ENCODE measurements at regions not wholly inside any gene's neighbourhood (a gene's known extent, or its start where the extent isn't known, plus 50 kb on each side); places are given as distances from the start of the nearest gene placed in this dataset.

DNA sequence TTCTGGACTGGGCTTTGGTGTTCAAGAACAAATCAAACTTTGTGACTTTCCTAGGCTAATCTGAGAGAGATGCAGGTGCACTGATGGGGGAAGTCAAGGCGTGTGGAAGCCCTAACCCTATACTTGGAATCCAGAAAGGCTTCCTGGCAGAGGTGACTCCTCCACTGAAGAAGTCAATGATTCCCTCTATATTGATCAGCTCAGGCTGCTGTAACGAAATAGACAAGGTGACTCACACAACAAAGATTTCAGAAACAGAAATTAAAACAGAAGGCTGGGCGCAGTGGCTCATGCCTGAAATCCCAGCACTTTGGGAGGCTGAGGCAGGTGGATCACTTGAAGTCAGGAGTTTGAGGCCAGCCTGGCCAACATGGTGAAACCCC is 69.6 kb upstream of the GGTA1 start:
- DNase-seq: no peak

DNA sequence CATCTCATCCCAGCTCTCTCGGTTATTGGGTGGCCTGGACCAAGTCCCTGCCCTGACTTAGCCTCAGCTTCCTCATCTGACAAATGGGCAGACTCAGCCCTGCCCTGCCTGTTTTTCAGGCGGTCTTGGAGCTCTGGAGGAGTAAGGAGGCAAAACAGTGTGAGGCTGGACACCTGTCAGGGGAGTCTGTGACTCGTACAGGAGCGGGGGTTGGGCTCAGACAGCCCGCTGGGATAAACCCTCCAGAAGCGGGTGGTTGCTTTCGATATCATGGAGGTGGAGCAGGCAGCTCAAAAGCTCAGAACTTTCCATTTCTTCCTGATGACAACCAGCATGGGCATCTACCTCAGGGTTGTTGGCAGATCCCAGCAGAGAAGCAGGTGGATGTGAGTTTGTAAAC is 72.9 kb upstream of the GGTA1 start:
- DNase-seq: no peak

DNA sequence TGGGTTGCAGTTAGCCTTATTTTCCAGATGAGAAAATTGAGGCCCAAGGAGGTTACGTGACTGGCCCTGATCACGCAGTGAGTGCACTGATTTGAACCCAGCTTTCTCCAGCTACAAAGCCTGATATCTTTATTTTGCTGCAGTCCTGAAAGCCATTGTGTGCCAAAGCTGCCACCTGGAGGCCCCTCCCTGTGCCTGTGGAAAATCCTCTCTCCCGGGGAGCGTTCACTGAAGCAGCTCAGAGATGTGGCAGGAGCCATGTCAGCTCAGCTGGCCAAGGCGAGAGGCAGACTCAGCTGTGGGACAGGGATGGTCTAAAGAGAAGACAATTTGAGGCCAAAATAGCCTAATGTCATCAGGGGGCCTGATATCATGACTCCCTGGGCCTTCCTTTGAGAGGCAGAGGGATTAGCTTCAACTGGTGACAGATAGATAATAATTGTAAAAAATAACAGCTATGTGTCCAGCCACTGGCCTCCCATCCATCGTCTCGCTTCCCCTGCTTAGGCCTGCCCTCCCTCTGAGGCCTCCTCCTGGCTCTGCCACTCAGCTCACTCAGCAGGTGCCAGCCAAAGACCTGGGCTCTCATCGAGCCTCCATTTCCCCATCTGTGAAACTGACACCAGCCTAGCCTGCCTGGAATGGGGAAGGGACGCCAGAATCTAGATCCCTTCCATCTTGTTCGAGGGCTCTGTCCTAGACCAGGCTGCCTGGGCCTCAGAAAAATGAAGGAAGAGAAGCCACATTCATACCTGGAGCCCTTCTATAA is 74.3 kb upstream of the GGTA1 start:
- no peak for DNase-seq

DNA sequence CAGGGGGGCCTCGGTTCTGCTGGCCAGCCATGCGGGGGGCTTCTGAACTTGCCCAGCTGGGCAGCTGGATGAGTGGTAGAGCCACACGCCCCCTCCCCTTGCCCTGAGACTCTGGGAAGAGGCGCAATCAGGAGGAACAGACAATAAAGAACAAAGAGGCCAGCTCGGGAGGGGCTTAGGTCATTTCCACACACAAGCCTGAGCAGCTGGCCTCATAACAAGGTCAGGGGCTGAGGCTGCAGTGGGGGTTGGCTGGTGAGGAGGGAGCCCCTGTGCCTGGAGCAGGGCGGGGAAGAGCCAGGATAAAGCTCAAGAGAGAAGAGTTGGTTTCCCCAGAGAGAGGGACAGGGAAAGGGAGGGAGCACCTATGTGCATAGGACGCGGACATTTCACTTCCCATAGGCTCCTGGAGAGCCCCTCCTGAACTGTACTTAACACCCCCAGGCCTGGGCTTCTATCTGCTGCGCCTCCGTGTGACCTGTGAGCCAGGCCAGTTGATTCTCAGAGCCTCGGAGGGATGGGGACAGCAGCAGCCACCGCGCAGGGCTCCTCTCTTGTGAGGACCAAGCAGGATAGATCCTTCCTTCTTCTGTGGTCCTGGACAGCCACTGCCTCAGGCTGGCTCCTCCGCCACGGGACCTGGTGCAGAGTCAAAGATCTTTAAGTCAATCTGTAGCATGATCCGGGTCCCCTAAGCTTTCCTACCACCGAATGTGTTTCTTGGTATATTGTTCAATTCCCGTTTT is 75.3 kb upstream of the GGTA1 start:
- DNase-seq: no peak

DNA sequence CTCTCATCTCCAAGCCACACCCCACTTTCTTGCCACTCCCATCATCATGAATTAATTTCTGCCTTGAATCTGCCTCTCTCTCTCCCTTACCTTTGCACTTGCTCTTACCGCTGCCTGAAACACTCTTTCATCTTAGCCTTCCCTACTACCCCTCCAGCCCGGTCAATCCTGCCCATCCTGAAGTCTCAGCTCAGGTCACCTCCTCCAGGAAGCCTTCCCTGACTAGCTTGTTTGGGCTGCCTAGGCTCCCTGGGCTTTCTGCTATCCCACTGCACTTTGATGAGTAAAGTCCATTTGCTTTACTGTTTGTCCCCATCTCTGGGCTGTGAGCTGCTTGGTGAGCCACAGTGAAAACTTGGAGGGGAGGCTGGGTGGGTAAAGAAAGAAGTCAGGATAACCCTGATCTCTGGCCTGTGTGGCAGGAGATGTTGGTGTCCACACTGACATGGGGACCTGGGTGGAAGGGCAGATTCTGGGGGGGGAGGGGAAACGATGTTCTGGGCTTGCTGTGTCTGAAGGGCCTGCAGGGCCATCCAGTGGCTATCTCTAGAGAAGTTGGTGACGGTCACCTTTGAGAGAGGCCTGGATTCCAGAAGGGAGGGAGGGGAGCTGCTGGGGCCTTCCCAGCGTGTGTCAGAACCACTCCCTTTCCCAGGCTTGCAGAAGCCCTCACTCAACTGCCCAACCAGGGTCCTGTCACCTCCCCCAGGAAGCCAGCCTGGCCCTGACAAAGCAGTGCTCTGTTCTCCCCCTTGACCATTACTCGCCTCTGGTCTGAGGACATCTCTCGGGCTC is 75.0 kb upstream of the DAB2IP start:
- no peak for DNase-seq

DNA sequence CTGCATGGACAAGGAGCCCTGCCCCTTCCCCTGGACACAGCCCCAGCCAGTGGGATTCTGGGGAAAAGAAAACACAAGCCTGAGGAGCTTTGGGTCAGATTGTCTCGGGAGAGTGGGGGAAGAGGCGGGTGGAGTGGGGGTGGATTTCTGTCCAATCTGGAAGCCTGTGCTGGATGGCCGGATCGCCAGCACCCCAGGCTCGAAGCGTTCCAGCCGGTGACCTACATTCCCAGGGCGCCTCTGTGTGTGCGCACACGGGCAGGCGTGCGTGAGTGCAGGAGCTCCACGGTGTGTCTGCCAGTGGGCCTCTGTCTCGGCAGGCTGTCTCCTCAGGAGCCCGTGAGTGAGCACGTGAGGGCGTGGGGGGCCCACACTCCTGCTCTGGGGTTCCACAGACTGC is 74.3 kb upstream of the DAB2IP start:
- no peak for DNase-seq

DNA sequence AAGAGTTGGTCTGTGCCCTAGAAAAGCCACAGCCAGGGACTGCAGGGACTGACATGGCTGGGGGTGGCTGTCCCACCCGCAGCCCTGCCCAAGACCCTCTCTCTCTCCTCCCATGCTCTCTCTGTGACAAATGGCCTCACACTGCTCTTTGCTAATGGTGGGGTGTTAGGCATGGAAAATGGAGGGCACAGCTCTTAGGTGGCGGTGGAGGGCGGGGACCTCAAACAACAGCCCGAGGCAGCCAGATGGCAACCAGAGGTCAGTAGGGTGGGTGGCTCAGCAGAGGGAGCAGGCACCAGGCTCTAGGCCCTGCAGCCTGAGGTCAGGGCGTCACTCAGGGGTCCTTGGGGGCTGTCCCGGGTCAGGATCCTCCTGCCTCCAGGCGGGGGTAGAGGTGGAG is 73.9 kb upstream of the DAB2IP start:
- no peak for DNase-seq

DNA sequence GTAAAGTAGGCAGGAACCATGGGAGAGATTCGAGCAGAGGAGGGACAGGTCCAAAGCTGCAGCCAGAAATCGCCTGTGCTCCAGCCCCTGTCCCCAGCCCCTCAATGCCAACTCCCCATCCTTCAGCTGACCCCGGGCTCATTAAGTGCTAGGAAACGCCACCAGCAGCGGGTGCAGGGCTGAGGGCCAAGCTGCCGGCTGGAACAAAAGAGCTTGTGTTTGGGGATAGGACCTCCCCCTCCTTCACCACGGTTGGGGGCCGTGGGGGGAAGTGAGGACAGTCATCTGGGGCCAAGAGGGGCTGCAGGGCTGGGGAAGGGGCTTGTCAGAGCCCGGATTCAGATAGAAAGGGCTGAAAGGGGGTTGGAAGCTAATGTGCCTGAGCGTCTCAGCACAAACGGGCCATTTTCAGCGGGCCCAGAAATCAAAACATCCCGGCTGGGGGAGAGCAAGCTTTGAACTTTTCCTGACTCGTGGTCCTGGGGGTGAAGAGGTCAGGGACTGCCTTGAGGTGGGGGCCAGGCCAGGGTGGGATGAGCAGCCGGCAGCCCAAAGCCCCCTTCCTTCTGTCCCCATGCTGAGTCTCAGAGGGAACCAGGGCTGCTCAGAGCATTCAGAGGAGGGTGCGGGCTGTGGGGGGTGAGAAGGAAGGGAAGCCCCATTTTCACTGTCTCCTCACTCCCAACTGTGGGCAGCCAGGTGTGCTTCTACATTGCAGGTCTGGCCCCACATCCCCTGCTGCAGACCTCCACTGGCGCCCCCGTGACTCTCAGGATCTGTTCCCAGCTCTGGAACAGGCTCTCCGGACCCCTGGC is 69.4 kb upstream of the DAB2IP start:
- no peak for DNase-seq

DNA sequence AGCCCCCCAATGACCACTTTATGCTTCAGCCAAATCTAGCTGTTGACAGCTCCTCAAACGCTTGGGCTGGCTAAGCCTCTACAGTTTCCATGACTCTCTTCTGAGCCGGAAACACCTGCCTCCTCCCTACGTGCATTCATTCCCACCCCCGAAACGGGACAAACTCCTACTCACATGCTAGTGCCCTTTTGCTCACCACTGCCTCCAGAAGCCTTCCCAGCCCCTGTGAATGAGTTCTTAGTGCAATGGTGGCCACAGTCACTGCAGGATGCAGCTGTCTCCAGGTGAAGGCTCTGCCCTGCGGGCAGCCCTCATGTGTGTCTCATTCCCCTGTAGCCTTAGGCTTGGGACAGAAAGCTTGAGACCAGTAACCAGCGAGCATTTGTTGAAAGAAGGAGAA is 68.8 kb upstream of the DAB2IP start:
- no peak for DNase-seq

DNA sequence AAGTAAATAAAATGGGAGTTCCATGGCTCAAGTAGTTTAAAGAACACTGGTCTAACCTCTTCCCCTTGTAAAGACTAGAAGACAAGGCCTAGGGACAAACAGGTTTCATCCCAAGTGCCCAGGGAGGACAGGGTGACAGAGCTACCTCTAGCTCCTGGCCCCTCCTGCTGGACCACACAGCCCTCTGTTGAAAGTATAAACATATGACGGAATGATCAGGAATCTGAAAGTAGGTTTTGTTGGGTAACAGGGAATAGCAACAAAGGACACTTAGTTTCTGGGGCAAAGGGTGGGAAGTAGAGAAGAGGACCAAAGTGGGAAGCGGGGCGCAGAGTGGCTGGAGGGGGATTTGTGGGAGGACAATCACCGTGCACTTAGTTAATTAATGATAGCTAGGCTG is 67.0 kb upstream of the DAB2IP start:
- no peak for DNase-seq

DNA sequence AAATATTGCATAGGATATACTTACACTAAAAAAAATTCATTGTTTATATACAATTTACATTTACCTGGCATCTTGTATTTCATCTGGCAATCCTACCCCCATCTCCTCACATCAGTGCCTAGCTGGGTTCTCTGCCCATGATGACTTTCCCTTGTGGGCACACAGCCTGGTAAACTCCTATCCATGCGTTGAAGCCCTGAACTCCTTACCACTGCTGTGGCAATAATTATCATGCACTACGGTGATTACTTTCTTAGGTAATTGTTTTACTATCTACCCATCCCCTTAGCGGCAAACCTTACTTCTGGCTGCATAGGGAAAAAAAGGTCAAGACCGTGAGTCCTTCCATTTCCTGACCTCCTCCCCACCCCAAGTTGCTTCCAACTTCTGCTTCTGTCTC is 63.6 kb upstream of the DAB2IP start:
- no peak for DNase-seq

DNA sequence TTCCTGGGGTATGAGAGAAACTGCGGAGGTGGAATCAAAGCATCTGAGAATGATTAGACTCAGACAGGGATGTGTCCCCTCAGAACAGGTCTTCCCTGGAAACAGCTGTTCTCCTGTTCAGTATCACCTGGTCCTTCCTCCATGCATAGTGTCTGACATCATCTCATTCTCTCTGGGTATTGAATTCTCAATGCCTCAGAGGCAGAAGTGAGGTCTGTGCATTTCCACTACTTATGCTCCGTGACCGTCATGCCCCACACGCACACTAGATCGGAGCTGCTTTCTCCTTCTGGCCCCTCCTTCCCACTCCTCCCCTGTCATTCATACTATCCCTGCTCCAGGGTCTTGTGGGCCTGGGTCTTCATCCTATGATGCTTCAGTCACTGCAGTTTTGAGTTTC is 61.4 kb upstream of the DAB2IP start:
- DNase-seq: no peak

DNA sequence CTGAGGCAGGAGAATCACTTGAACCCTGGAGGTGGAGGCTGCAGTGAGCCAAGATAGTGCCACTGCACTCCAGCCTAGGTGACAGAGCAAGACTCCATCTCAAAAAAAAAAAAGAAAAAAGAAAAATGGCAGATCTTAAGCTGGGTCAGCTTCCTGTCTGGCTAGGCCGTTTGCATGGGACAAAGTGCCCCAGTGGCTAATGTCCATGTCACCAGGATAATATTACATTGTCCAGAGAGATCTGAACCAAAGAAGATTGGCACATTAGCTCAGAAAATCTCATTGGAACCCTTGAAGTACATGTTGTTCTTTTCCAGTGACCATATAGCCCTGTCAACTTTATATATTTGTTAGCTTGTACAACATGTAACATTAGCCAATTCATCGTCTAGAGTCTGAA is 59.2 kb upstream of the DAB2IP start:
- DNase-seq: no peak

DNA sequence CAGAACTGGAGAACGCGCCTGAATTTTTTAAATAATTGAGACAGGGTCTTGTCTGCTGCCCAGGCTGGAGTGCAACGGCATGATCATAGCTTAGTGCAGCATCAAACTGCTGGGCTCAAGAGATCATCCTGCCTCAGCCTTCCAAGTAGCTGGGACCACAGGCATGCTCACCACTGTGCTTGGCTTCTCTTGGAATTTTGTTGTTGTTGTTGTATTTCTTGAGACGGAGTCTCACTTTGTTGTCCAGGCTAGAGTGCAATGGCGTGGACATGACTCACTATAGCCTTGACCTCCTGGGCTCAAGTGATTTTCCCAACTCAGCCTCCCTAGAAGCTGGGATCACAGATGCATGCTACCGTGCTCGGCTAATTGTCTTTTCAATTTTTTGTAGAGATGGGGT is 58.4 kb upstream of the DAB2IP start:
- no peak for DNase-seq

DNA sequence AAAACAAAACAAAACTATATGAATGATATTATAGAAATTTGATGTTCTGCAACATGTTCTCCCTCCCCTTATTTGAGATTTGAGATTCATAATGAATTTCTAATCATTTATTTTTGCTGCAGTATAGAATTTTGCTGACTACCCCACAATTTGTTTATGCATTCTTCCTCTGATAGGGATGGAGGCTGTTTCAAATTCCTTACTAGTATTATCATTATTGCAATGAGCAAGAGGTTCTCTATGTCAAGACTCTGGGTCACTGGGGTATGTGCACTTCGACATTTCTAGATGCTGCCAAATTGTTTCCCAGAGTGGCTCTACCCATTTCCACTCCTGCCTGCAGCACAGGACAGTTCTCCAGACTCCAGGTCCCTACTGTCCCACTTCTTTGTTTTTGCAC is 54.9 kb upstream of the DAB2IP start:
- DNase-seq: no peak

DNA sequence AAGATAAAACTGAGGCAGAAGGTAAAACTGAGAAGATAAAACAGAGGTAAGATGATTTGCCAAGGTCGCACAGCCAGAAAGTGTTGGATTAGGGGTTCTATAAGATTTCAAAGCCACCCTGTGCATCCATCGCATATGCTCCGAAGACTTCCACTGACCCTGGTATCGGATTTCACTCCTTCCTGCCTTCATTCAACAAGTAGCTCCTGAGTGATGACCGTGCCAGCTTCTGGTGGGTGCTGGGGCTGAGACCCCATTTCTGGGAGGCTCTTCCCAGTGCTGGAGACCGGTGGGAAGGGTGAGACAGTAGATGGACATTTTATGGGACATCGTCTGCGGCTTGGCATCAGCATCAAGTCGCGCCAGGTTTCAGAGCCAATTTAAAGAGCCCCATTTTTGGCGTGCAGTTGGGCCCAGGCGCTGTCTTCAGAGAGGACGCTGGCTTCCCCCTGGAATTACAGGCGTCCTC is 53.7 kb upstream of the DAB2IP start:
- DNase-seq: peak; percentile 49

DNA sequence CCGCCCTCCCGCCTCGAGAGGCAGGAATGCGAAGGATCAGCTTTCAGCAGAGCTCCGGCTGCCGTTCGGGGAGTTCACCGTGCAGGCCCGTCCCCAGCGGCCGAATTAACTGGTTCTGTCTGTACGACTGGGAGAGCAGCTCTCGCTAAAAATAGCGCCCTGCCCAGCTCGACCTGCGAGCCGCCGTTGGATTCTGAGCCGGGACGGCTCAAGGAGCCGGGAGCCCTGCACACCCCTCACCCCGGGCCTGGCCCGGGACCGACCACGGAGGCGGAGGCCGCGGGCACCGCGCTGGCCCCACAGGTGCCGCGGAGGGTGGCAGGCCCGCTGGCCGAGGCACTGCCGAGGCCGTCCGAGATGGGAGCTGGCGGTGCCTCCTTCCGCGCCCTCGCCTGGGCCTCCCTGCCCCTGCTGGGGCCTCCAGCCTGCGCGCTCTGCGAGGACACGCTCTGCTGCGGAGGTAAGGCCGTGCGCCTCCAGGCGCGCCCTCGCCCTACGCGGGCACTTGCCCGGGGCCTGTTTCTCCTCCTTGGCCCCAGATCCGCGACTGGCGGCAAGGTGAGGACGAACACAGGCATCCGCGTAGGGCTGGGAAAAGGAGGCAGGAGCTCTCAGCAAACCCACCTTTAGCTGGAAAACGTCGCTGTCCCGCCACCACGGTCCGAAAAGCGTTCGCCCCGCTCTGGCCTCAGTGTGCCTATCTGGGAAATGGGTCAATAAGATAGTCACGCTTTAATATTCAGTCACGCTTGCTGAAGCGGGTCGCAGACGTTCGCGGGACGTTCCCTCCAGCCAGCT is 53.1 kb upstream of the DAB2IP start:
- DNase-seq: no peak

DNA sequence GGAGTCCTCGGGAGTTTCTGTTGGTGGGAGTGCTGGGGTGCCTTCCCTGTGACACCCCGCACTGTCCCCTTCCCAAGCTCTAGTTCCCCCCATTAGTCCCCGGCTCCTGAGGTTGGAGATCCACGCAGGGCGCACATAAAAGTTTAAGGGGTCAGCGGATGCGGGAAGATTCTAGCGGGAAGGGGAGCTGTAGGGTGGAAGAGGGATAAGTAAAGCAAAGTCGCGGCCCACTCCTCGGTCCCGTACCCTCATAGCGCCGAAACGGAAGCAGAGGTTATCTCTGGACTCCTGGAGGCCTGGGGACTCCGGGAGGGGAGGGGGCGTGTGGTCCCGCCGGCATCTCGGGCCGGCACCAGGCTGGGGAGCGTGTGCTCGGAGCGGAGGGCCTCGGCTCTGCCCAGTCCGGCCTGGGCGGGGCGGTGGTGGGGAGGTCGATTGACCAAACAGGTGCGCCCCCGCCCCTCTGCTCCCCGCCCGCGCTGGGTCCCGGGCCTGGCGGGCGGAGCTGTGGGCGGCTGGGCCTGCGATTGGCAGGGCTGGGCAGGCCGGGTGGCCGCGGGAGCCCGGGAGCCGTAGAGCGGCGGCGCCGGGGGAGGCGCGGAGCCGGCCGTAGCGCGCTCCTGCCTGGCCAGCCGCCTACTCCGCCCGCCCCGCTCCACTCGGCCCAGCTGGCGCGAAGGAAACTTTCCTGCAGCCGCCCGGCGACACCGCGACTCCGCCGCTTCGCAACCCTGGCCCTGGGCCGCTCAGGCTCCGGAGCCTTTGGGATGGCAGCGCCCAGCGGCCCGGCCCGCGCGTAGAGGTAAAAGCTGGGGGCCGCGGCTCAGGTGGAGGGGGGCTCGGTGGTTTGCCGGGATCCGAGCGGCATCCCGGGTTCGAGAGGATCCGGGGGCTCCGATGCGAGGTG is 52.2 kb upstream of the DAB2IP start:
- peak; percentile 35 for DNase-seq

DNA sequence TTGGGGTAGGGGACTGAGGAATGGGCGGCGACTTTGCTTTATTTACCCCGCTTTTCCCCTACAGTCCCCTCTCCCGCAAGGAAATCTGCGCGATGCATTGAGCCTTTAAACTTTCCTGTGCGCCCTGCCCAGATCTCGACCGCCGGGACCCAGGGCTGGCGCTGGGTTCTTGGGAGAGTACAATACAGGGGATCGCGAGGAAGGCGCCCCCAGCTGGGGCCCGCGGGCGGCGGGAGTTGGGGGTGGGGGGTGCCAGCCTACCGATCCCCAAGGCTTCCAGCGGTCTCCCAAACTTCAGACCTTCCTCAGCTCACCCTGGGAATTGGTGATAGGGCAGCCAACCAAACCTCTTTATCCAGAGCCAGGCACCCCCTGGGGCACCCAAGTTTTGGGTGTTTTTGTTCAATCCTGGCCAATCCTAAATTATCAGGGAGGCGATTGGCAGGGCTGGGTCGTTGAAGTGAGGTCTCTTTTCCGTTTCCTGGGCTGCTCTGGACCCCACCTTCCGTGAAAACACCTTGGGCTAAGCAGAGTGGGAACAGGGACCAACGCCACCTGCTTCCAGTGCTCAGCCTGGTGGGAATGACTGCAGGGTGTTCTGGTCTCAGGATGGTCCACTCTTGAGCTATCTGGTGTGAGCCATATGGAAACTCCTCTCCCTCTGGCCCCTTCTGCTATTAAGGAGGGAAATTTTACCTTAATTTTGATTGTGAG is 51.4 kb upstream of the DAB2IP start:
- DNase-seq: no peak
